NCI-H2227 treated with DMSO at 0.1 percent for 48 hours (cell line): ENCODE measurements at regions not wholly inside any gene's neighbourhood (a gene's known extent, or its start where the extent isn't known, plus 50 kb on each side); places are given as distances from the start of the nearest gene placed in this dataset.

Experiments
- DNase-seq: peaks from one replicate; lab custom pipeline; 2025; lab: John Stamatoyannopoulos, UW

DNA sequence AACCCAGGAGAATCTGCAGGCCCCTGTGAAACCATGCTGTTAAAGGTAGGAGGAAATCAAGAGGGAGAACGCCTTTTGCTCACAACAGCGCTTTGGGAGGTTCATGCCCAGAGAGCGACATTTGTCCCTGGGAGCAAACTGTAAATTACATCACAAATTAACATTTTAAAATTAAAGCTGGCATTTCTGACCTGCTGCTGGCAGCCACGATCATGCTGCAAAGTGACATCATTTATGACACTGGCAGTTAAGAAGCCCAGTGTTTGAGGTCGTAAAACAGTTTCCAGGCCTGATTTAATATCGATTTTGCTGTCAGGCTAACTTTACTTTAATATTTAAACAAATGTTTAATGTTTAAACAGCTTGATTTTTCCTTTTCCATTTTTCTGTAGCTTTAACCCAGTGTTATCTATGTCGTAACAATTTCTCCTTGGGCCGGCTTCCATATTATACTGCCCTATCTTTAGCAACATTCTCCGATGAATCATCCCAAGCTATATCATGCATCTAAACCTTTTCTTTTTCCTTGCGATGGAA lies 86.5 kb upstream of the NPVF start:
- DNase-seq: no peak

DNA sequence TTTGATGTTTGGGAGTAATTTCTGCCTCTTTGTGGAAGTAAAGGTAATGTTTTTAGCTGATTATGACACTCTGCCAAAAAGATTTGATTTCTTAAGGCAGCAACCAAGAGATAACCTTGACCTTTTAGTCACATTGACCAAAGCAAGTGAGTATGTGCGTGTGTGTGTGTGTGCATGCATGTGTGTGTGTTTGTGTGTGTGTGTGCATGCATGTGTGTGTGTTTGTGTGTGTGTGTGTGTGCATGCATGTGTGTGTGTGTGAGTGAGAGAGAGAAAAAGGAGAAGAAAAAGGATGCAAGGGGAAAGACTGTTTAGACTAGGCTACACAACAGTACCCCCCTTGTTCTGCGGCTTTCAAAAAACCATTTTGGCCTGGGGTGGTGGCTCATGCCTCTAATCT lies 88.1 kb upstream of the NPVF start:
- DNase-seq: no peak

DNA sequence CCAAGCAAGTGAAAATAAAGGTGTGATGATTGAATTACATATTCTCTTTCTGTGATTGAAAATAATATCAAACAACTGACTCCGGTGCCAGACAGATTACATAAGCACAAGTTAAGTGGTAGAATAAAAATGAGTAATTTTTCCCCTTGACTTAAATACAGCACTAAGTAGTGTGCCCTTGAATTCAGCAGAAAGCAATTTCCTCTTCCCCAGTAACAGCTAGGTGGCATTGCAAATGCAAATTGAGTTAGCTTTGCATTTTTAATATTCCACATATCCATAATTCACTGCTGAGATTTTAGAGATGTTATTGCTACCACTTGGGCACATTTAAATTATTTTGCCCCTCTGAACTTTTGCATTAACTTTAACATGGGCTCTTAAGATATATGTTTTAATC lies 89.8 kb upstream of the NPVF start:
- DNase-seq: no peak

DNA sequence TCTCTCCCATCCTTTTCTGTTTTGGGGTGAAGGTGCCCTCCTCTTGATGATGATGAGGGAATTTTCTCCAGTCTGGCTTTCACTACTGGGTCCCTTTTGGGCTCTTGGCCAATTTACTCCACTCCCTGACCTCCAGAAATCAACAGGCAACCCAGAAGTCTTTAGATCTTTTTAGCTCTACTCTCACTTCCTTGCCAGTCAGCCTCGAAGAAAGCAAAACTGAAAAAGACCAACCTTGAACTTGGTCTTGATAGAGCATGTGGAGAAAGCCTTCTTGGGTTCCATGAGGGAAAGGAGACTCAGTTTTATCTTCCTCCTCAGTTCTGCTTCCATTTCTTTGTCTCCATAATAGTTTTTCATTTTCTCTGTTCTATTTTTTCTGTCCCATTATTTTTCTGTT lies 91.4 kb upstream of the NPVF start:
- DNase-seq: no peak

DNA sequence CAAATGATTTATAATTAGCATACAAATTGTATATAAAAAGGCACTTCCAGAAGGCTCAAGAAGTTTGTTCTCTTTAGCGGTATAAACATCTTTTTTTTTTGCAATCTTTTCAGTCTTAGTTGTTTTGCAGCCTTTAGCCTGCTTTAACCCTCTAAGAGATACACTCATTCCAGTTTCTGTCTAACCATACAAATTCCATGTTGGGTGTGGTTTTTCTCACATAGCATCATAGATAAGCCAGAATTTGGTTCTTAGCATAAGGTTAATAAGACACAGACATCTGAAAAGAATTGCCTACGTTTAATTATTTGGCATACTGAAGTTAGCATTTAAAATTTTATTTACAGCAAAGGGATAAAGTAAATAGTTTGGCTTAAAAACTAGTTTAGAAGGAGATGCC lies 92.5 kb upstream of the NPVF start:
- no peak for DNase-seq

DNA sequence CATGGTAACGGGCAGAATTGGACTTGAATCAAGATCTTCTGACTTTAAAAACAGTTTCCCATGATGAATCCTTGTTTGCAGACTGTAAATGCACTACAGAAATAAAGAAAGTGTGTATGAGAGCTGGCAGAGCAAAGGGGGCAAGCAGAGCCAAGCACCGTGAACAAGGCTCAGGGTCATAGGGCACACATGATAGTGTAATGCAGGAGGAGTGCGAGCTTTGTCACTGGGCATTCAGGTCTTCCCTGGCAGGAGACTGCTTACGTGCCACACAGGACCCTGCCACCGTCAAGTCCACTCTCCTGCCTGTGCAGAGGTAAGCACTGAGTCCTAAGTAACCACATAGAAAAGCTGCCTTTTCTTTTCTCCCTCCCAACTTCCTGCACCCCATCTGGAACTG lies 93.1 kb upstream of the NPVF start:
- no peak for DNase-seq

DNA sequence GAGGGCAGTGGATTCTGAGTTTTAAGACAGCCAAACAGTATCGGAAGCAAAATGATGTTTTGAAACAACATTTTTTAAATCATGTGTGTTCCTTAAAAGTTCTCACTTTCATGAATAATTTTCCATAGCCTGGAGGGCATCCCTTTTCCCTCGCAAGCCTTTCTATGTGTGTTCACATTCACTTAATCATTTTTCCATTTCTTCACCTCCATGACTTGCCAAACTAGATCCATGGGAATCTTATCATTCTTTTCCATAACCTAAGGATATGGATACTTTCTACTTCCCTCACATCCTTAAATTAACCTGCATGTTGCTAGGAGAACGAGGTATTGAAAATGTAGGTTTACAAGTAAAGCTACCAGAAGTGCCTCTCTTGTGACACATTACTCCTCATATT lies 94.2 kb upstream of the NPVF start:
- DNase-seq: no peak

DNA sequence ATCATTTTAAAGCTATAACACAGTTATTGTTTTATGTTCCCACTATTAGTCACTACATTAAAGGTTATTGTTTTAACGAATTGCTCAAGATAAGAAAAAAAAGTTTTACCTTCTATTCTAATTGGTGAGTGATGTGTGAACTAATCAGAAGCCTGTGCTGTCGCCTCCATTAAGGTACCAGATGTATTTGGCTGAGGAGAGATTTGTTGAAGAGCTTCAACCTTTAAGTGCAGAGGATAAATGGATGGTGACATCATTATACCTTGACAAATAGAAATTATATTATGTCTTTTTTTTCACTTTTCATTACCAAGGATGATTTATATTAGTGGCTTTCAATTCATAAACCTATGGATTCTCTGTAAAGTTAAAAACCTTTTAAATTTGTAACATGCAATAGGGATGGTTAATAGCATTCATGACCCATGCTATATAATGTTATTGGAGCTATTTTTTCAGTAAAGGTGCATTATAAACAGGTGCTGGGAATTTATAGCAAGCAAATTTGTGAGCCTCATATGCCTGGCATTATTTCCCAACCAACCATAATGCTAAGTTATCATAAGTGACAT lies 97.0 kb upstream of the NPVF start:
- no peak for DNase-seq

DNA sequence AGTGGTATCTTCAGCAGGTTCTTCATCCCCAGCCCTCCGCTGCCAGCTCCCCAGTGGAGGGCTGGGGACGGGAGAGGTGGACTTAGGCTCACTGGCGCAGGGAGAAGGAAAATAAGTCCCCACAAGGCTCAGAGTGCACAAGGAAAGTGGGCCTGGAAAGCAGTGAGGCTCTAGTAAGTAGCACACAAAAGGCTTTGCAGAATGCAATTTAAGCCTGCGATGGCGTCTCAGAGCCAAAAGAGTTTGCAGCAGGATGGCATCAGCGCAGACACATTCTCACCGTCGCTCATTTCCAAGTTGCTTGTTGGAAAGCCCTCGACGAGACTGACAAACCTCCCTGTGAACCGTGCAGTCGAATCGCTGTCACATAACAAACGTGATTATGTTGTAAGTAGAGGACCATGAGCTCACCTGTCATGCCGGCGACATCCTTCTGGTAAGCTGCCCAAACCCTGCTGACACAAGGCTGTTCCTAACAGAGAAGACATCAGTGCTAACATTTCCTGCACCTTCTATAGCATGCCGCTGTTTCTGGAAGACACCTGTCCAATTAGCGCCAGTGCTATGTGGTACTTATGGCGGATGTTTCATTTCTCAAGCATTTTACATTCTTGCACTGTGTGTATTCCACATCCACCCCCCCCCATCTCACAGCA lies 98.3 kb upstream of the NPVF start:
- DNase-seq: no peak

DNA sequence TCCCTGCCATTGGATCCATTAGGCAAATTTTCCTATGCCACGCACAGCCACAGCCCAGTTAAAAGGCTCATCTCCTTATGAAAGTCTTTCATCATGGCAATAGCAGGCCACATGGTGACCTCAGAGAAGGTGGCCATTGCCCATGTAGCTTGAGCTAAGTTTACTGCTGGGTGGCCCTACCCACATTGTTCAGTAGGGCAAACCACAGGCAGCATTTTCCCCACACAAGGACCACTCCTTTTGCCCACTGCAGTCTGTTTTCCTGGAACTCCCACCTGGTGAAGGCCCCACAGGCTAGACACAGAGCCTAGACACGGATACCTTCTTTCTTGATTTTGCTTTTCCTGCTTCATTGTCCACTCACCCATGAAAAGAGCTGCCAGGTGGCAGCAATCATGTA lies 101.5 kb upstream of the NPVF start:
- DNase-seq: no peak

DNA sequence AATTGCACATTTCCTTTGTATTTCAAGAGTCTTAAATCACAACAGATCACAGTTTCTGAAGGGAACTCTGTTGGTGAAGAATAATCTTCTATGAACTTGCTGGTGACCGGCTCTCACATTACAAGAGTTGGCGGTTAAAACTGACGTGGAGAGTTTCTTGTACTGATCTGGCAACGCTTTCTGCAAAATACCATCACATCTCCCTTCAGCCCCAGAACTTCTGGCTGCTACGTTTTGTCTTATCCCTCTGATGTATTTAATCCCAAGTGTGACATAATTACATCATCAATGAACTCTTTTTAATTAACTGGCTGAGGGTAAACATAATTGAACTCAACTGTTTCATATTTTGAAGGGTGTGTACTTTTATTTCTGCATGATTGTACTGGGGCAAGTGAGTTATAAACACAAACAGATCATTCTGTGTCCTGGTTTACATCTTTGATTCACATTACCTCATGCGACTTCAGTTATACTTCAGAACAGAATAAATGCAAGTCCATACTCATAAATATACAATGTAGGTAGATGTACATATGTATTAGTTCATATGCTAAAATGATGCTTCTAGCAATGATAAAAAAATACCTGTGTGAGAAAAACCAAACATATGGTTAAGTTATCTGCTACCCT lies 105.1 kb upstream of the NPVF start:
- no peak for DNase-seq

DNA sequence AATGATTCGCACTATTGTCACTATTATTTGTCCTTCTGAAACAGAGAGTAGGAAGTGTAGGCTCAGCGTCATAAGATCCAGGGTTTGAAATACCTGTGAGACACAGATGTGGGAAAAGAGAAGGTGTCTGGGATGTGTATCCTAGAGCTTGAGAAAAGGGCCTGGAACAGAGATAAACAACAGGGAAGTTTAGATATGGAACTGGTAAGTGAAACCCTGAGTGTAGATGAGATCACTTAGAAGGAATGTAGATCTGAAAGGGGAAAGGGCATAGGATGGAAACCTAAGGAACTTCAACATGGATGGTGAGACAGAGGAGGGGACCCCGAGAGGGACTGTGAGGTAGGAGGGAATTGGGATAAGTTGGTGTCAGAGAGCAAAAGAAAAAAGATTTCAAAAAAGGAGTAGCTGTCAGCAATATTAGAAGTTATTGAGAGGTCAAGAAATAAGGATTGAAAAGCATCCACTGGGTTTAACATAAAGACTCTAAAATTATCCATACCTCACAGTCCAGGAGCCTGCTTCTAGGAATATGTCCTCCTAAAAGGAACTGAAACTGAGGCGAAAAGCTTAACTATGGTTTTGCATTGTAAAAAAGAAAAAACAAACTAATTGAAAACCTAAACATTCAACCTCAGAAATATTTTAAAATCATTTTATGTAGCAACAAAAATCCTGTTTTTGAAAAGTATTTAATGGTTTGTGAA lies 119.2 kb upstream of the NPVF start:
- no peak for DNase-seq

DNA sequence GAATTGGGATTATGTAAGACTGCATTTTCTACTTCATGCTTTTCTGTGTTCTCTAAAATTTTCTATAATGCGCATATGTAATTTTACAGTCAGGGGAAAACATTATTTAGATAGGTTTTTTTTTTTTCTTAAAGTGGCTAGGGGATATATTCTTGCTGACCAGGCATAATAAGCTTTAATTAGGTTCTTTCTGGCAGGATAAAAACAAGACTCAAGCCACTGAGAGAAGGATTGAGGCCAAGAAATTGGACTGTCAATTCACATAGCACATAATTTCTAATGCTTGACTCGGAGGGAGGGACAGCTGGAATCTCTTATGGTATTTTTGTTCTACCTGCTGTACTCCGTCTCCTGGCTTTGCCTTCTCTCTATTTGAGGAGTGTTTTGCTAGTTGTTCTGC lies 119.8 kb upstream of the NPVF start:
- DNase-seq: no peak

DNA sequence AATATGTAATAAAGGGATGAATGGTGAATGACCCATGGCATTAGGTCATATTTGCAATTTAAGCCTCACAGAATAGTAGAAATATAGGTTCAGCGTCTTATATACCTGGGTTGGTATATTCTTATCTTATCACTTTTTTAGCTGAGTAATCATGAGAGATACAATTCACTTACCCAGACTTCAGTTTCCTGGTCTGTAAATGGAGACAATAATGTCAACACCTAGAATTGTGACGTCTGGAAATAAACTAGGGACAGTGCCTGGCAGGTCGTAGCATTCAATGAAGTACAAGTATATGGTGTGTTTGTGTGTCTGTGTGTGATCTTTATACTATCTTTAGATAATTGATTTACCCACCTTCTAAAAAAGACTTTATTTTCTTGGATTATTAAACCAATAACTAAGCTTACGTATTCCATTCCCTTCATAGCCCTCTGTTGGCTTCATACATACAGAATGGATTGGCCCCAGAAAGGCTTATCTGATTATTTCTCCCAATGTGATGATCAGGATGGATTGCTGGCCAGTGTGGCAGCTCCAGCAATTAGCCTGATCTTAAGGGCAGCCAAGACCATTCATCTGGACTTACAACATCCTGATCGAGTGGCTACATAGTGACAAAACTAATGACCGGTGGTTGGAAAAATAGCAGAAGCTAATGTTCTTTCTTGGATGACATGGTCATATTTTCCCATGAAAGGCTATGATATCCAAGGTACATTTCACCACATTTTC lies 121.2 kb upstream of the NPVF start:
- DNase-seq: no peak

DNA sequence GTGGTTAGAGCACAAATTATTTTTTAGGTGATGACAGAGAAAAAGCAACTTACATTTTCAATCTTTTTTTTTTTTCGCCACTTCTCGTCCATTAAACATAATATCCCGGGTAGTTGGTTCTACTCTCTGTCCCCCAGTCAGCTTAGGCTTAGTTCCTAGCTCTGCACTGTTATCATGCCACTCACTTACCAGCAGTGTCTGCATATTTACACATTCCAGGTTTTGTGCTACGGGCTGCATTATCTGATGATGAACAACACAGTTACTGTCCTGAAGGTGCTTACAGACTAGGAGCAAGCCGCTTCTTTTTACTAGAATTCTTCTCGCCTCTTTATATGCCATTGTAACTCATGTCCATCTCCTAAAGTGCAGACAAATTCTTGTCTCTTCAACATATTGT lies 121.8 kb upstream of the NPVF start:
- DNase-seq: no peak

DNA sequence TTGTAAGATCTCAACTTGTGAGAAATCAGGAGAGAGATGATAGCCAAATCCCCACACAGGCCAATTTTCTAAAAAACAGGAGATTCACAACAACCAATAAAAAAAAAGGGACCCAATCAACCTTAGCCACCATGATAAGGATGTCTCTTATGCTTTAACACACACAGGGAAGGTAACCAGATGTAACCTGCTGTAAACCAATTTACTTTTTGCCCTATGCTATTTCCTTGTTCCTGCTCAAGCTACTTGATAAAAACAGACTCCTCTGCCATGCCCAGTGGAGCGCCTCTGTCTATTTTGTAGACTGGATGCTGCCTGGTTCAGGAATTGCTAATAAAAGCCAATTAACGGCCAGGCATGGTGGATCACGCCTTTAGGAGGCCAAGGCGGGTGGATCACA lies 123.5 kb upstream of the NPVF start:
- no peak for DNase-seq

DNA sequence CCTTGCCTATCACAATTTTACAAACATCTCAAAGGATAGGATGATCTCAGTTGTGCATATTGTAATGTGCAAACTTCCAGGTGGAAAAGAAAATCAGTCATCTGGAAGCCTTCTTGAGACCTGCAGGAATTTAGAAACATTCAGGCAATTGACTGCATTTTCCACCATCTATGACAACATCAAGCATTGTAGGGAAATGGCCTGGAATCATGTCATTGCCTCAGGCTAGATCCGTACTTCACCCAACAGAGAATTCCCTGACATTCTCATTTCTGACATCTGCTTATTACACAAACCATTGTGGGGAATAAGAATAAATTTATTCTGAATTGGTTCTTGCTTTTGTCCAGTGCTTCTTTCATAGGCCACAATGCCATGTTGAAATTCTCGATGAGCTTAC lies 124.9 kb upstream of the NPVF start:
- DNase-seq: no peak

DNA sequence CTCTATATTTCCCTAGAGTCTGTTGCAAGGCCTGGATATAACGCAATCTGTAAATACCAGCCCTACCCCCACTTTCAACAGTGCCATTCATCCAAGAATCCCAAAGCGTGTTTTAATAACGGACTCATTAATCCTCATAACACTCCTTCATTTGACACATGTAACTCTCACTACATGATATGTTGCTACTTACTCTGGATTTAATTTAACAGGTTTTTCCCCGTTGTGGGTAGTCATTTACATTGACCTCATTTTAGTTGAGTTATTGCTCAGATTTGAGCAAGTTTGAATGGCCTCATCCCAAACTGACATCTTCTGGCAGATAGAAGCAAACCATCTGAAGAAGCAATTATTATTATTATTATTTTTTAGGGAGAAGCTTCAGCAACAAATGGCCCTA lies 125.4 kb upstream of the NPVF start:
- DNase-seq: no peak

DNA sequence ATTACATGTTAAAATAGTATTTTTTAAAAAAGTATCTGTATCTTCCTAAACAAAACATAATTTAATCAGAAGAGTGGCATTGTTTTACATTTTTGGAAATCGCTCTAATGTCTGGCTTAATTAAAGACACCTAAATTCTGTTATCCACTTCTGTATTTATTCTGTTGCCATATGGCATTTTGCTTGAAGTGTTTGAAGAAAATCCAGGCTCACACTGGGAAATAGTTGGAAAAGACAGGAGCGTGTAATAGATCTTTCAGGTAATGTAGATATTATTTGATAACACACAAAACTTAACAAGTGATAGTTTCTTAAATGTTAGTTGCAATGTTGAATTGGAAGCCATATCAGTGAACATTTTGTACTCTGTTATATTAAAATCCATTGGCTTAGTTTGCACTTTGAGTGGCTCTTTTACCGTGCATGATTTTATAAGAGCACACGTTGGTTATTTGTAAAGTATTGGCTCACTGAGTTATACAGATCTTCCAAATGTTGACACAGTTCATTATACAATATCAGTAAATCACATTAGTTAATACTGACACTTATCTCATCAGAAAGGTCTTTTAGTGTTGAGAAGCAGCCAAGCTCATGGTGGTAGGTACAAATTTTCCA lies 128.4 kb upstream of the NPVF start:
- no peak for DNase-seq

DNA sequence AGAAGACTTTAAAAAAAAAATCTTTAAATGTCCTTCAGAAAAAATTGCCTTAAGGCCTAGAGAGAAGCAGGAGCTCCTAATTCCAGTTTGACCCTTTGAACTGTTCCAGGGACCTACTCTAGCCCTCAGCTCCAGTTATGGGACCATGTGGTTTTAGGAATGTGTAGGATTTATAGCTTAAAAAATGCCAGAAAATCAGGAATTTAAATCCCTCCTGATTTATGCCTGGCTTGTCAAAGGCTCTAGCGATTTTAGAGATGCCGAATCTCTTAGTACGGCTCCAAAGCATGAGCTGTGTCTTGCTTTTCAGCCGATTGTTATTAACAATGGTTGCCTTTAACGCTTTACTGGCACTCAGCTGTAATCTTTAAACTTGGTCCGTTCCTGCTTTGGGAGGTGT lies 130.6 kb upstream of the NPVF start:
- peak; percentile 62 for DNase-seq

DNA sequence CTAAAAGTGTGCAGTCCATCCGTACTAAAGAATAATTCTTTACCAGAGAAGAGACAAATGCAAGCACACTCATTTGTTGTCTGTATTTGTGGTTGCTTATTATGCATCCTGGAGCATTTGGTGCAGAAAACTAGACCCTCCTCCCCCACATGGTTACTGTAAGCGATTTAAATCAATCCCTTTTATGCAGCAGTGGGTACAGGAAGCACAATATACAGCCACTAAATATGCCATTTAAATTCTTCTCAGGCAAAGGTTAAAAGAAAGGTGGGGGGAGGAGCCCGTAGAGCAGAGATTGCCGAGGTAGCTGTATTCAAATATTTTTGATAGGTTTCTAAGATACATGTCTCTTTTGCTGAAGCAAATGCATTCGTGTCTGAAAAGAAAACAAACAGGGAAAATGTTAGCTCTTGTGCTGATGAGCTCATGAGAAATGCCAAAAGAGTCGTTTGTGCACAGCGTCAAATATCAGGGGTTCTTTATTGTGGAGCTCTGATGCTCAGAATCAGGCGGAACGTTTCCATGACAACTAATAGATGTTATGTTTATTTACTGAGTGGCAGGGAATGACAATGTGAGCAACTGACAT lies 131.3 kb upstream of the NPVF start:
- DNase-seq: peak; percentile 91

DNA sequence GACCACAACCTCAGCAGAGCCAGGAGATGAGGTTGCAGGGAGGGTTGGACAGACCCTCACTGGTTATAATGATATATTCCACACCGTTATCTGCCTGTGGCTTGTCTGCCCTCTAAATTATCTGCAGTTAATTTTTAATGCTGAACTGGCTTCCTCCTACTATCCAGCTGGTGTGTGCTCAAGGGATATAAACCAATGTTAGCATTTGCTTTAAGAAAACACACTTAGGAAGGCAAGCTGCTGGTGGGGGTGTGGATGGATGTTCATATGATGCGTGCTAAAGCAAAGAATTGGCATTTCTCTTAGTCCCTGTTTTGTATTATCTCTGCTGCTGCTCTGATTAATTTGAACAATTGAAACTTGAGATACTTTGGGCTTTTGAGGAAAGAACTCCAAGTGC lies 132.2 kb upstream of the NPVF start:
- DNase-seq: peak; percentile 79
